ENCODE measurements at regions not wholly inside any gene's neighbourhood (a gene's known extent, or its start where the extent isn't known, plus 50 kb on each side); places are given as distances from the start of the nearest gene placed in this dataset.

- no peak for DNase-seq
- in situ Hi-C loops (cut with MboI; ENCODE audit: low pct_unique_long_range_greater_than_20kb, low sequenced_read_pairs): no loop called here
Measured at GRCh38 chr10:125216861-125217260, 56.5 kb upstream of the CTBP2 start.

- in situ Hi-C loops (cut with MboI; ENCODE audit: low pct_unique_long_range_greater_than_20kb, low sequenced_read_pairs): no loop called here
- DNase-seq: no peak
Measured at GRCh38 chr10:125216309-125216708, 55.9 kb upstream of the CTBP2 start.

GRCh38 chr10:125214283-125214570 is 53.9 kb upstream of the CTBP2 start:
- in situ Hi-C loops (cut with MboI; ENCODE audit: low pct_unique_long_range_greater_than_20kb, low sequenced_read_pairs): no loop called here
- DNase-seq: no peak

GRCh38 chr10:125213541-125214282 is 53.3 kb upstream of the CTBP2 start:
- DNase-seq: no peak
- in situ Hi-C loops (cut with MboI; ENCODE audit: low pct_unique_long_range_greater_than_20kb, low sequenced_read_pairs): no loop called here

- DNase-seq: no peak
- in situ Hi-C loops (cut with MboI; ENCODE audit: low pct_unique_long_range_greater_than_20kb, low sequenced_read_pairs): no loop called here
Measured at GRCh38 chr10:125212150-125212809, 51.9 kb upstream of the CTBP2 start.

All from KBM-7 (cell line).